NCI-H1105 treated with DMSO at 0.1 percent for 48 hours (cell line): ENCODE measurements at regions not wholly inside any gene's neighbourhood (a gene's known extent, or its start where the extent isn't known, plus 50 kb on each side); places are given as distances from the start of the nearest gene placed in this dataset.

Experiments used
- DNase-seq: peaks from one replicate; lab custom pipeline; 2025; lab: John Stamatoyannopoulos, UW

- no peak for DNase-seq
Observed at GRCh38 chr1:22376546-22376945, 75.1 kb upstream of the ZBTB40 start.

GRCh38 chr1:22376976-22377375, 74.7 kb upstream of the ZBTB40 start:
- DNase-seq: no peak

GRCh38 chr1:22379566-22379965, 72.1 kb upstream of the ZBTB40 start:
- DNase-seq: no peak

GRCh38 chr1:22380024-22380785, 71.4 kb upstream of the ZBTB40 start:
- no peak for DNase-seq

GRCh38 chr1:22383526-22384294, 67.9 kb upstream of the ZBTB40 start:
- no peak for DNase-seq

GRCh38 chr1:22385537-22385936, 66.1 kb upstream of the ZBTB40 start:
- DNase-seq: no peak

- no peak for DNase-seq
Observed at GRCh38 chr1:22386774-22387173, 64.9 kb upstream of the ZBTB40 start.

- no peak for DNase-seq
Observed at GRCh38 chr1:22387919-22388580, 63.6 kb upstream of the ZBTB40 start.

GRCh38 chr1:22388671-22389450, 62.8 kb upstream of the ZBTB40 start:
- no peak for DNase-seq

GRCh38 chr1:22393587-22393986, 58.1 kb upstream of the ZBTB40 start:
- DNase-seq: no peak

GRCh38 chr1:22398656-22399420, 52.8 kb upstream of the ZBTB40 start:
- no peak for DNase-seq

- DNase-seq: no peak
Observed at GRCh38 chr1:22399421-22400091, 52.1 kb upstream of the ZBTB40 start.
